ENCODE measurements at regions not wholly inside any gene's neighbourhood (a gene's known extent, or its start where the extent isn't known, plus 50 kb on each side); places are given as distances from the start of the nearest gene placed in this dataset.

- no peak for TF ChIP-seq CTCF (IDR thresholded peaks at IDR 0.05; ENCODE audit: poor library complexity, severe bottlenecking)
- TF ChIP-seq RAD21 (conservative IDR thresholded peaks at IDR 0.05), result no peak
- no peak for TF ChIP-seq EZH2 (IDR thresholded peaks at IDR 0.05; ENCODE audit: borderline replicate concordance, insufficient read depth, low read length, poor library complexity, severe bottlenecking)
- no peak for TF ChIP-seq EP300 (conservative IDR thresholded peaks at IDR 0.05; ENCODE audit: poor library complexity, severe bottlenecking)
- TF ChIP-seq POLR2AphosphoS5 (IDR thresholded peaks at IDR 0.05), result no peak
- no peak for TF ChIP-seq TAF1 (IDR thresholded peaks at IDR 0.05; ENCODE audit: low read depth)
- TF ChIP-seq SMC3 (conservative IDR thresholded peaks at IDR 0.05; ENCODE audit: poor library complexity), result no peak
These were observed 135.5 kb upstream of the WSB1 start for GRCh38 chr17:27158382-27158781.

Measured in neural cell (in vitro differentiated cells).